Type B pancreatic cell (in vitro differentiated cells): ENCODE measurements at regions not wholly inside any gene's neighbourhood (a gene's known extent, or its start where the extent isn't known, plus 50 kb on each side); places are given as distances from the start of the nearest gene placed in this dataset.

ENCODE experiments used
- DNase-seq: peaks from one replicate; pipeline ENCODE4 v3.0.0; 2021; ENCODE audit warnings: mixed read lengths; ENCODE audit not compliant: unreplicated experiment; ENCODE audit errors: extremely low spot score
- H3K27ac Mint-ChIP-seq: 2 replicates; pipeline ENCODE4 v1.8.0; 2021; ENCODE audit warnings: mild to moderate bottlenecking, mixed read lengths
- H3K27me3 Mint-ChIP-seq: 2 replicates; pipeline ENCODE4 v1.8.0; 2021; ENCODE audit warnings: mixed read lengths
- H3K36me3 Mint-ChIP-seq: 2 replicates; pipeline ENCODE4 v1.8.0; 2021; ENCODE audit warnings: mixed read lengths
- H3K4me1 Mint-ChIP-seq: one replicate; pipeline ENCODE4 v1.8.0; 2021; ENCODE audit warnings: mixed read lengths; ENCODE audit not compliant: unreplicated experiment
- H3K4me3 Mint-ChIP-seq: 2 replicates; pipeline ENCODE4 v1.8.0; 2021; ENCODE audit warnings: mild to moderate bottlenecking, mixed read lengths
- H3K9me3 Mint-ChIP-seq: 2 replicates; pipeline ENCODE4 v1.8.0; 2021; ENCODE audit warnings: mixed read lengths
- CTCF ChIP-seq: fragments of 200-600 bp; sonication (generic); conservative IDR thresholded peaks from 2 replicates; pipeline ENCODE4 v1.5.0; 2021; ENCODE audit warnings: antibody characterized with exemption, mild to moderate bottlenecking

- no peak for TF ChIP-seq CTCF
- no peaks in the 10 kb centered on the region for H3K36me3 Mint-ChIP-seq
- no peak for DNase-seq
- no peaks in the 10 kb centered on the region for H3K27me3 Mint-ChIP-seq
- H3K4me1 Mint-ChIP-seq: no peaks in the 10 kb centered on the region
- no peak overlapping the region for H3K4me3 Mint-ChIP-seq
- no peak overlapping the region for H3K27ac Mint-ChIP-seq
- no peaks in the 10 kb centered on the region for H3K9me3 Mint-ChIP-seq
Measured at GRCh38 chr10:120800528-120801323, 50.4 kb upstream of the WDR11 start.
